ENCODE measurements at regions not wholly inside any gene's neighbourhood (a gene's known extent, or its start where the extent isn't known, plus 50 kb on each side); places are given as distances from the start of the nearest gene placed in this dataset.

DNA sequence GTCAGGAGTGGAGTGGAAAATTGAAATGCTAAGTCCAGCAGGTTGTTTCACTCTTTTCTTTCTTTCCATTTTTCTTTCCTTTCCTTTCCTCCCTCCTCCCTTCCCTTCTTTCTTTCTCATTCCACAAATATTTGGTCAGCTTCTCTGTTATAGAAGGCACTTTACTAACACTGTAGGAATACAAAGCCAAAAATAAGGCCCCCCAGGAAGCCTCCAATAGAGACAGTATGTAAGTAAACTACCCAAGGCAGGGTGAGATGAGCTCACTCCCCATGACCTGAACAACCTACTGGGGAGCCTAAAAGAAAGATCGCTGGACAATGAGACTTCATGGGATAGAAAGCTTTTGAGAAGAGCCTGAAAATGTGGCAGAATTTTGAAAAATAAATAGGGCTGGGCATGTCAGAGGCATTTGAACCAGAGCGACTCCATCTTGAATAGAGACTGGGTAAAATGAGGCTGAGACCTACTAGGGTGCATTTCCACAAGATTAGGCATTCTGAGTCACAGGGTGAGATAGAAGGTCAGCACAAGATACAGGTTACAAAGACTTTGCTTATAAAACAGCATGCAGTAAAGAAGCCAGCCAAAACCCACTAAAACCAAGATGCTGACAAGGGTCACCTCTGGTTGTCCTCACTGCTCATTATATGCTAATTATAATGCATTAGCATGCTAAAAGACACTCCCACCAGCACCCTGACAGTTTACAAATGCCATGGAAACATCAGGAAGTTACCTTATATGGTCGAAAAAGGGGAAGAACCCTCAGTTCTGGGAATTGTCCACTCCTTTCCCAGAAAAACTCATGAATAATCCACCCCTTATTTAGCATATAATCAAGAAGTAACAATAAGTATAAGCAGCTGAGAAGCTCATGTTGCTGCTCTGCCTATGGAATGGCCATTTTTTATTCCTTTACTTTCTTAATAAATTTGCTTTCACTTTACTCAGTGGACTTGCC, 158.9 kb upstream of the EGFLAM start:
- FAIRE-seq (no peak), DNase-seq (ENCODE audit: insufficient read length, low spot score) (no peak)
- TF ChIP-seq POLR2A (IDR thresholded peaks at IDR 0.05; ENCODE audit: low read depth, low read length) = no peak

- no peak for FAIRE-seq
- DNase-seq (ENCODE audit: insufficient read length, low spot score) = no peak
- TF ChIP-seq POLR2A (IDR thresholded peaks at IDR 0.05; ENCODE audit: low read depth, low read length) = no peak
Observed at GRCh38 chr5:38094889-38095288, 163.5 kb upstream of the EGFLAM start.

DNA sequence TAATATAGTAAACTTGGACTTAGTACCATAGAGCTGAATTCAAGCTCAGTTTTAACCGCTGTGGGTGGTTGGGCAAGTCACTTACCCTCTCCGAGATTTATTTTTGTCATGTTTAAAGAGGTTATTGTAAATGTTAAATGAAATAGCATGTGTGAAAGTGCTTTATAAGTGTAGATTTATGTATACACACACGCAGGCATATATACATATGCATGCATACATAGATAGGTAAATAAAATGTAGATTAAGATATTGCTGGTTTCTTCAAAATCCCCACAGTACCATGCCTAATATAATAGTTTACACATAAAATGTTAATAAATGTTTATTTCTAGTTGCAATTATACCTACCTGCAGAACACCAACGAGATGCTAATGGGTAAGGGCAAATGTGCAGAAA, 164.5 kb upstream of the EGFLAM start:
- DNase-seq (ENCODE audit: insufficient read length, low spot score) (no peak), FAIRE-seq (no peak)
- no peak for TF ChIP-seq POLR2A (IDR thresholded peaks at IDR 0.05; ENCODE audit: low read depth, low read length)

DNA sequence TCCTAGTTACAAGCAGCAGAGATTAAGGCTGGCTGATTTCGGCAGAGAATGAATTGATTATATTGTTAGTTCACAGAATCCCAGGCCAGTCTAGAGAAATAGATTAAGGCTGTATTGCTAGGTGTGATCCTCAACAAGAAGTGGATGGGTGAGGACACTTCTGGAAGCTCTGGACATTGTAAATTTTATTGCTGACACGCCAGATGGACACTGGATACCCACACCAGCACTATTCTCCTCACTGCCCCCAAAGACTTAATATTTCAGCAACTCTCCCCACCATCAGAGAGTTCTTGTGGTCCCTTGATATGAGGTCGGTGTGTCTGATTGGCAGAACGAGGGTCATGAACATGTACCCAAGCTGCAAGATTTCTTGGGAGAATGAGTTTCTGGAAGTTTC, 171.6 kb upstream of the EGFLAM start:
- TF ChIP-seq POLR2A (IDR thresholded peaks at IDR 0.05; ENCODE audit: low read depth, low read length) = no peak
- FAIRE-seq = no peak
- no peak for DNase-seq (ENCODE audit: insufficient read length, low spot score)

DNA sequence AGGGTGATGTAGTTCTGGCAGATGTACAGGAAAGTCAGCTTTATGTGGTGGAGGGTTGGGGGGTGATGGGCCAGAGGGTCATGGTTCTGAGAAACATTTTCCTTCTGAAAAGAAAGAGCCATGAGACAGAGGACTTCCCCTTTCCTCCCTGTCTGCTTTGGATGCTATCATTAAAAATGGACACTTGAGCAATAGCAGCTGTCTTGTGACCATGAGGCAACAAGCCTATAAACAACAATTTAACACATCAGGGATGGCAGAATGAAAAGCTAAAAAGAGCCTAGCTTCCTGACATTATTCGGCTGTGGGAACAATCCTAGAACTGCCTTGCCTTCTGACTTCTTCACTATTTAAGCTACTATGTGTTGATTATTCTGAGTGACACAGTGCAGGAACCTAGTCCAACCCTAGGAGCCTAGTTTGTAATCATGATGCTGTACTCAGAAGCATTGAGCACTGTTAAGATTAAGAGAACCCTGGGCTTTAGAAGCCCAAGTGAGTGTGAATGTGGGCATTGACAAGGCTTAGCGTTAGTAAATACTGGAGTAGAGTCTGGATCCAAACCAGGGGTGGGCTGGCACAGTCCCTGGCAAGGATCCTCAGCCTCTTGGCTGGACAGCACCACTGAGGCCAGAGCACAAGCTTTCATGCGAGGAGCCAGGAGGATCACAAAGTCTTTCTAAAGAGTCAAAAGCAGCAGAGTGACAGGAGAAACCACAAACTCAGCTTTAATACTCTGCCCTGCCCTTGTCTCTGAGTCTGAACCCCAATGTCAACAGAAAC, 178.5 kb upstream of the EGFLAM start:
- DNase-seq (ENCODE audit: insufficient read length, low spot score) (no peak), FAIRE-seq (no peak)
- TF ChIP-seq POLR2A (IDR thresholded peaks at IDR 0.05; ENCODE audit: low read depth, low read length) = no peak

DNA sequence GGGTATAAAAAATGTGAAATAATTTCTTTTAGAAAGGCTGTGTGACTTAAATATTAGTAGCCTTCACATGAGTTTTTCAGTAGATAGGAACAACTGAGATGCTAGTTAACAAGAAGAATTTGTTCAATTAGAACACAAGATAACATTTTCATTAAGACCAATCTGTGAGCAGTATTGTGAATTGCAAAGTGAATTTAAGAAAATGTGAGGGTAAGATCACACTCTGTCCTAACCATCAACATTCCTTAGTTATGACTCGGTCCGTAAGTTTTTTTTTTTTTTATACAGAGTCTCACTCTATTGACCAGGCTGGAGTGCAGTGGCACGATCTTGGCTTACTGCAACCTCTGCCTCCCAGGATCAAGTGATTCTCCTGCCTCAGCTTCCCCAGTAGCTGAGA, 180.2 kb upstream of the EGFLAM start:
- TF ChIP-seq POLR2A (IDR thresholded peaks at IDR 0.05; ENCODE audit: low read depth, low read length) = no peak
- FAIRE-seq (no peak), DNase-seq (ENCODE audit: insufficient read length, low spot score) (no peak)

DNA sequence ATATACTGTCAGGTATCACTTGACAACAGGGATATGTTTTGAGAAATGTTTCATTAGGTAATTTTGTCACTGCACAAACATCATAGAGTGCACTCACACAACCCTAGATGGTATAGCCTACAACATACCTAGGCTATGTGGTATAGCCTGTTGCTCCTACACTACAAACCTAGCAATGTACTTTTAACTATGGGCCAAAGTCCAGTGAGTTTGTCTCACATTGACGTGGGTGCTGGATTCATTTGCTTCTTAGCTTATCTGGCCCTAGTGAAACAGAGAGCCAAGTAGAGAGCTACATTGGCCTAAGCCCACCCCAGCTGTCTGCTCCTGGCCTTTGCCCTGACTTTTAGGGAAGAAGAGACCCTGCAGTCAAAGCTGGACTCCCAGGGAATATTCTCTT, 180.7 kb upstream of the EGFLAM start:
- FAIRE-seq (no peak), DNase-seq (ENCODE audit: insufficient read length, low spot score) (no peak)
- TF ChIP-seq POLR2A (IDR thresholded peaks at IDR 0.05; ENCODE audit: low read depth, low read length) = no peak

GRCh38 chr5:38071831-38072694, 186.3 kb upstream of the EGFLAM start:
- DNase-seq (ENCODE audit: insufficient read length, low spot score) (no peak), FAIRE-seq (no peak)
- no peak for TF ChIP-seq POLR2A (IDR thresholded peaks at IDR 0.05; ENCODE audit: low read depth, low read length)

GRCh38 chr5:38070304-38070950, 187.9 kb upstream of the EGFLAM start:
- FAIRE-seq (no peak), DNase-seq (ENCODE audit: insufficient read length, low spot score) (no peak)
- TF ChIP-seq POLR2A (IDR thresholded peaks at IDR 0.05; ENCODE audit: low read depth, low read length) = no peak

GRCh38 chr5:38069360-38069759, 189.0 kb upstream of the EGFLAM start:
- FAIRE-seq = no peak
- no peak for DNase-seq (ENCODE audit: insufficient read length, low spot score)
- TF ChIP-seq POLR2A (IDR thresholded peaks at IDR 0.05; ENCODE audit: low read depth, low read length) = no peak

- FAIRE-seq (no peak), DNase-seq (ENCODE audit: insufficient read length, low spot score) (no peak)
Observed at GRCh38 chr5:38060354-38060753, 198.0 kb upstream of the EGFLAM start.

DNA sequence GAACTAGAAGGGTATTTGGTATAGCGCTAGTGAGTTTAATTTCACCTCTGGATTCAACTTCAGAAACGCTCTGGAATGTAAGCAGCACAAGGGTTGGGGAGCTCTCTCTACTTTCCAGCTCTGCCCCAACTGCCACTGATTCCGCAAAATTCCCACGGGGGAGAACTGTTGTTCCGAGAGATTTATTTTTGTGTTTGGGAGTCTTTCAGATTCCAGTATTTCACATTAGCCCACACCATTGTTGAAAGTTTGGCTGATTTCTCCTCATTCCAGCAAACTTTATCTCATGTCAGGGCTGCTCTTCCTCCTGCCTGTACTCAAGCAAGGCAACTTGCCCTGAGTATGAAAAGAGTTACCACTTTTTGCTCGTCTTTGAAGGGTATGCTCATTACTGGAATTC, 198.5 kb upstream of the EGFLAM start:
- DNase-seq (ENCODE audit: insufficient read length, low spot score) (no peak), FAIRE-seq (no peak)
- no peak for TF ChIP-seq POLR2A (IDR thresholded peaks at IDR 0.05; ENCODE audit: low read depth, low read length)

More at GRCh38 chr5:38060354-38060753, 198.0 kb upstream of the EGFLAM start:
- no peak for TF ChIP-seq POLR2A (IDR thresholded peaks at IDR 0.05; ENCODE audit: low read depth, low read length)
